H1 (cell line): ENCODE measurements at regions not wholly inside any gene's neighbourhood (a gene's known extent, or its start where the extent isn't known, plus 50 kb on each side); places are given as distances from the start of the nearest gene placed in this dataset.

Experiments
- CTCF ChIA-PET: fragments of 300-600 bp; sonication (Branson Sonifier 250); formaldehyde crosslinking; loops from one replicate; lab custom pipeline; 2021; ENCODE audit not compliant: partially characterized antibody; lab: Charles Lee
- POLR2A ChIA-PET: fragments of 300-600 bp; sonication (Branson Sonifier 250); formaldehyde crosslinking; loops from one replicate; lab custom pipeline; 2021; ENCODE audit warnings: inconsistent platforms; ENCODE audit not compliant: partially characterized antibody; lab: Charles Lee
- DNase-seq, 2 experiments: peaks; one replicate each; pipeline versions ENCODE4 v3.0.0 to v3.0.0-alpha.2; 2010 to 2022; ENCODE audit warnings: low spot score in 2 of 2, low read depth in 1 of 2, mixed read lengths in 1 of 2
- FAIRE-seq: peaks from 2 replicates; lab custom pipeline; 2011; peaks lifted over from hg19 to GRCh38; lab: Jason Lieb, UNC
- H2AFZ ChIP-seq: 2 replicates; pipeline ENCODE4 v1.8.1; 2012; ENCODE audit warnings: low read length, inconsistent platforms
- H2AK5ac ChIP-seq: 2 replicates; pipeline ENCODE4 v1.6.1; 2013; ENCODE audit warnings: low read depth, low read length
- H2BK120ac ChIP-seq: replicated peaks from 2 replicates; pipeline ENCODE3; 2013; ENCODE audit warnings: low read depth, low read length, inconsistent platforms
- H2BK12ac ChIP-seq: 2 replicates; pipeline ENCODE4 v1.6.1; 2013; ENCODE audit warnings: low read depth, low read length
- H2BK15ac ChIP-seq: 2 replicates; pipeline ENCODE4 v1.6.1; 2013; ENCODE audit warnings: low read length
- H2BK20ac ChIP-seq: 2 replicates; pipeline ENCODE4 v1.6.1; 2013; ENCODE audit warnings: low read length
- H2BK5ac ChIP-seq: 2 replicates; pipeline ENCODE4 v1.6.1; 2013; ENCODE audit warnings: low read depth, low read length
- H3K14ac ChIP-seq: 2 replicates; pipeline ENCODE4 v1.6.1; 2013; ENCODE audit warnings: inconsistent platforms; ENCODE audit not compliant: insufficient read length
- H3K18ac ChIP-seq: 2 replicates; pipeline ENCODE4 v1.6.1; 2013; ENCODE audit warnings: low read length; ENCODE audit errors: extremely low read depth
- H3K23ac ChIP-seq: 2 replicates; pipeline ENCODE4 v1.6.1; 2013; ENCODE audit warnings: inconsistent platforms; ENCODE audit not compliant: insufficient read length
- H3K23me2 ChIP-seq: 2 replicates; pipeline ENCODE4 v1.6.1; 2013; ENCODE audit warnings: low read depth, low read length
- H3K27ac ChIP-seq: 2 replicates; pipeline ENCODE4 v1.6.1; 2011; ENCODE audit warnings: low read depth, low read length, inconsistent platforms
- H3K27me3 ChIP-seq, 4 experiments: replicated peaks in 1 of 4; 1 replicate in 1 of 4; 2 replicates in 3 of 4; pipeline versions ENCODE4 v1.6.1 to v1.8.1; 2011 to 2013; ENCODE audit warnings: low read length in 3 of 4, mild to moderate bottlenecking in 3 of 4, inconsistent platforms in 2 of 4, mixed read lengths in 2 of 4, moderate library complexity in 1 of 4; ENCODE audit not compliant: control insufficient read depth in 3 of 4, insufficient read depth in 3 of 4; ENCODE audit errors: extremely low read depth in 1 of 4
- H3K36me3 ChIP-seq, 4 experiments: 2 replicates each; pipeline versions ENCODE4 v1.6.1 to v1.8.1; 2011 to 2013; ENCODE audit warnings: mild to moderate bottlenecking in 4 of 4, low read length in 3 of 4, moderate library complexity in 2 of 4, control low read depth in 1 of 4, inconsistent platforms in 1 of 4; ENCODE audit not compliant: insufficient read depth in 4 of 4, control insufficient read depth in 2 of 4
- H3K4ac ChIP-seq: replicated peaks from 2 replicates; pipeline ENCODE3; 2013; ENCODE audit warnings: low read length, low read depth, mixed read lengths, inconsistent platforms; ENCODE audit not compliant: insufficient read length
- H3K4me1 ChIP-seq, 4 experiments: replicated peaks in 1 of 4; 1 replicate in 1 of 4; 2 replicates in 3 of 4; pipeline versions ENCODE4 v1.6.1 to v1.8.1; 2011 to 2013; ENCODE audit warnings: low read length in 3 of 4, inconsistent platforms in 2 of 4, mixed read lengths in 1 of 4; ENCODE audit not compliant: insufficient read depth in 4 of 4, control insufficient read depth in 3 of 4
- H3K4me2 ChIP-seq, 2 experiments: 2 replicates each; pipeline versions ENCODE4 v1.6.1 to v1.8.1; 2011 to 2013; ENCODE audit warnings: low read depth in 2 of 2, low read length in 2 of 2, control low read depth in 1 of 2, inconsistent platforms in 1 of 2, mild to moderate bottlenecking in 1 of 2; ENCODE audit not compliant: insufficient read depth in 1 of 2
- H3K4me3 ChIP-seq, 4 experiments: fragments of 200-600, 300-600 bp in 1 of 4; sonication (generic), shearing (Covaris generic), sonication (Bioruptor Twin) in 1 of 4; 2 replicates each; pipeline versions ENCODE4 v1.5.1 to v1.8.1; 2011 to 2016; ENCODE audit warnings: low read length in 4 of 4, low read depth in 3 of 4, control low read depth in 2 of 4, inconsistent platforms in 2 of 4, mild to moderate bottlenecking in 2 of 4, mixed read lengths in 1 of 4, moderate library complexity in 1 of 4; ENCODE audit not compliant: insufficient read depth in 2 of 4; ENCODE audit errors: extremely low read depth in 1 of 4
- H3K56ac ChIP-seq: replicated peaks from 2 replicates; pipeline ENCODE3; 2013; ENCODE audit warnings: low read depth, mild to moderate bottlenecking, mixed read lengths, low read length, inconsistent platforms; ENCODE audit not compliant: insufficient read length
- H3K79me1 ChIP-seq: 2 replicates; pipeline ENCODE4 v1.6.1; 2013; ENCODE audit warnings: low read depth, low read length, control low read depth
- H3K79me2 ChIP-seq, 2 experiments: 2 replicates each; pipeline versions ENCODE4 v1.6.1 to v1.8.1; 2012 to 2013; ENCODE audit warnings: low read length in 2 of 2, mild to moderate bottlenecking in 2 of 2, inconsistent platforms in 1 of 2; ENCODE audit not compliant: insufficient read depth in 2 of 2, control insufficient read depth in 1 of 2
- H3K9ac ChIP-seq, 4 experiments: replicated peaks in 1 of 4; 1 replicate in 1 of 4; 2 replicates in 3 of 4; pipeline versions ENCODE4 v1.6.1 to v1.8.1; 2011 to 2013; ENCODE audit warnings: low read depth in 3 of 4, low read length in 3 of 4, control low read depth in 2 of 4, mild to moderate bottlenecking in 2 of 4, moderate library complexity in 2 of 4, inconsistent platforms in 1 of 4; ENCODE audit errors: extremely low read depth in 1 of 4
- H3K9me3 ChIP-seq, 2 experiments: 2 replicates each; pipeline versions ENCODE4 v1.6.1 to v1.8.1; 2012 to 2013; ENCODE audit warnings: mild to moderate bottlenecking in 2 of 2, moderate library complexity in 2 of 2, control low read depth in 1 of 2, inconsistent platforms in 1 of 2, low read depth in 1 of 2, low read length in 1 of 2, mixed read lengths in 1 of 2; ENCODE audit not compliant: insufficient read depth in 2 of 2
- H4K20me1 ChIP-seq, 2 experiments: replicated peaks in 1 of 2; 2 replicates each; pipeline versions ENCODE3 to v1.8.1; 2011 to 2013; ENCODE audit warnings: inconsistent platforms in 2 of 2, low read length in 2 of 2, mild to moderate bottlenecking in 1 of 2; ENCODE audit not compliant: insufficient read depth in 2 of 2, control insufficient read depth in 1 of 2
- H4K5ac ChIP-seq: 2 replicates; pipeline ENCODE4 v1.6.1; 2013; ENCODE audit warnings: low read length, low read depth, mixed read lengths, inconsistent platforms; ENCODE audit not compliant: insufficient read length
- H4K8ac ChIP-seq: 2 replicates; pipeline ENCODE4 v1.8.0; 2013; ENCODE audit warnings: mild to moderate bottlenecking, moderate library complexity, low read length, inconsistent platforms; ENCODE audit not compliant: insufficient read depth; ENCODE audit errors: extremely low read depth
- H4K91ac ChIP-seq: replicated peaks from 2 replicates; pipeline ENCODE3; 2013; ENCODE audit warnings: low read length, mixed read lengths, inconsistent platforms; ENCODE audit not compliant: insufficient read length
- BACH1 ChIP-seq: IDR thresholded peaks from 2 replicates; pipeline ENCODE4 v1.6.1; 2012; ENCODE audit warnings: low read length, improper control_type of control experiment
- BCL11A ChIP-seq, 2 experiments: IDR thresholded peaks; one replicate each; pipeline ENCODE4 v1.6.1; 2011; ENCODE audit warnings: low read depth in 2 of 2, low read length in 2 of 2, mild to moderate bottlenecking in 2 of 2
- CEBPB ChIP-seq: IDR thresholded peaks from 2 replicates; pipeline ENCODE4 v1.6.1; 2012; ENCODE audit warnings: low read depth, low read length
- CHD1 ChIP-seq: IDR thresholded peaks from 2 replicates; pipeline ENCODE4 v1.6.1; 2012; ENCODE audit warnings: low read depth, low read length, improper control_type of control experiment
- CHD2 ChIP-seq: IDR thresholded peaks from 2 replicates; pipeline ENCODE4 v1.6.1; 2012; ENCODE audit warnings: low read length, improper control_type of control experiment
- FOSL1 ChIP-seq: IDR thresholded peaks from 2 replicates; pipeline ENCODE4 v1.6.1; 2011; ENCODE audit warnings: mild to moderate bottlenecking, low read depth, low read length, moderate library complexity; ENCODE audit not compliant: insufficient read depth
- JUND ChIP-seq: IDR thresholded peaks from 2 replicates; pipeline ENCODE4 v1.6.1; 2011; ENCODE audit warnings: mild to moderate bottlenecking, improper control_type of control experiment, low read length
- KDM5A ChIP-seq: fragments of 200-600 bp; IDR thresholded peaks from 2 replicates; pipeline ENCODE4 v1.7.1; 2012; ENCODE audit warnings: mild to moderate bottlenecking, low read length, inconsistent platforms, mixed read lengths
- RBBP5 ChIP-seq: IDR thresholded peaks from 2 replicates; pipeline ENCODE4 v1.7.1; 2012; ENCODE audit warnings: low read depth, mild to moderate bottlenecking, inconsistent platforms, low read length, moderate library complexity, borderline replicate concordance
- RXRA ChIP-seq: IDR thresholded peaks from 2 replicates; pipeline ENCODE4 v1.6.1; 2011; ENCODE audit warnings: low read depth, mild to moderate bottlenecking, low read length, moderate library complexity; ENCODE audit not compliant: insufficient read depth
- SIN3A ChIP-seq, 2 experiments: IDR thresholded peaks in 1 of 2; conservative IDR thresholded peaks in 1 of 2; 2 replicates each; pipeline ENCODE4 v1.6.1; 2011 to 2012; ENCODE audit warnings: low read length in 2 of 2, improper control_type of control experiment in 1 of 2, low read depth in 1 of 2, mild to moderate bottlenecking in 1 of 2
- SP1 ChIP-seq: IDR thresholded peaks from 2 replicates; pipeline ENCODE4 v1.6.1; 2011; ENCODE audit warnings: low read depth, low read length
- USF2 ChIP-seq: IDR thresholded peaks from 2 replicates; pipeline ENCODE4 v1.6.1; 2011; ENCODE audit warnings: low read length, improper control_type of control experiment
- ZNF274 ChIP-seq: IDR thresholded peaks from 2 replicates; pipeline ENCODE4 v1.7.0; 2012; ENCODE audit warnings: low read length, borderline replicate concordance; ENCODE audit errors: extremely low read depth
- WGBS, 2 experiments: shearing (Covaris generic) in 1 of 2; methylation state at CpG; one replicate each; pipeline versions ENCODE4 v1.1.6 to v1.1.7; 2013 to 2015; ENCODE audit warnings: low lambda C conversion rate in 2 of 2, mixed read lengths in 2 of 2, inconsistent platforms in 1 of 2, low coverage in 1 of 2, missing lambda C conversion rate in 1 of 2; ENCODE audit not compliant: insufficient replicate concordance in 2 of 2, insufficient coverage in 1 of 2, insufficient read length in 1 of 2; ENCODE audit errors: extremely low coverage in 1 of 2, missing lambda C conversion rate in 1 of 2; 5-methylcytosine and 5-hydroxymethylcytosine counted together
- TF ChIP-seq, protein P1 (sequence below): IDR thresholded peaks from 2 replicates; pipeline ENCODE4 v1.6.1; 2012; ENCODE audit warnings: inconsistent platforms

DNA sequence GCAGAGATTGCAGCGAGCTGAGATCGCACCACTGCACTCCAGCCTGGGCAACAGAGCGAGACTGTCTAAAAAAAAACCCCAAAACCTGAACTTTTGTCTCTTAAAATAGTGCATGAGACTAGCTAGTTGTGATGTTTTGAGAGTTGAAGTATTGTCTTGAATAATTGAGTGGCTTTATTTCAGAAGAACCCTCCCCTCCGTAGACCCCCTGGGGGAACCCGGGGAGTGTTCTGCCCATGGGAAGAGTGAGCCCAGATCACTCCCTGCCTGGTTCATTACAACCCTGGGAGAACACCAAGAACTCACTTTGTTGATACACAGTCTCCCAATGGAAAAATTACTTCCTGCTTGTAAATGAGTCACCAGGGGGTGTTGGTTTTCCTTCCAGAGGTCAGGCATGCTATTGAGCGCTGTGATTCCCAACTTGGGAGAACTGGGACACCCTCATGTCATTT is 65.3 kb upstream of the SHISA3 start:
- Histone ChIP-seq H3K79me1 (no peaks in the 10 kb centered on the region), H3K27ac (no peak overlapping the region), H4K5ac (no peak overlapping the region), H3K56ac (no peak overlapping the region), H3K18ac (no peak overlapping the region), H2AK5ac (no peak overlapping the region), H4K91ac (no peak overlapping the region), H2BK12ac (no peak overlapping the region), H4K20me1 (no peaks in the 10 kb centered on the region), H3K4me1 (no peaks in the 10 kb centered on the region), H3K79me2 (no peaks in the 10 kb centered on the region), H3K36me3 (no peaks in the 10 kb centered on the region)
- POLR2A ChIA-PET: no interaction called here
- 93% methylated on average over 6 of the region's 6 CpGs; no CpG with 5 or more reads in 1 of the 2 experiments for WGBS, 2 experiments
- FAIRE-seq: no peak
- TF ChIP-seq RBBP5 (no peak), BCL11A (IDR thresholded peaks at IDR 0.05; ENCODE audit: low read depth in 2 of 2, low read length in 2 of 2) (no peak), RXRA (no peak), SIN3A (conservative IDR thresholded peaks at IDR 0.05 in 1 of 2, IDR thresholded peaks at IDR 0.05 in 1 of 2; ENCODE audit: low read depth in 1 of 2, low read length in 2 of 2) (no peak), CHD2 (no peak), JUND (no peak), ZNF274 (no peak), FOSL1 (no peak), CHD1 (no peak), SP1 (no peak), USF2 (no peak), BACH1 (no peak), CEBPB (no peak), KDM5A (no peak)
- TF ChIP-seq, protein P1, sequence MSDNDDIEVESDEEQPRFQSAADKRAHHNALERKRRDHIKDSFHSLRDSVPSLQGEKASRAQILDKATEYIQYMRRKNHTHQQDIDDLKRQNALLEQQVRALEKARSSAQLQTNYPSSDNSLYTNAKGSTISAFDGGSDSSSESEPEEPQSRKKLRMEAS: no peak
- TF ChIP-seq, all 59 proteins: peak for 0
- Histone ChIP-seq H3K23me2 (no peaks in the 10 kb centered on the region), H2BK5ac (no peak overlapping the region), H3K23ac (no peak overlapping the region), H3K4me3 (no peak overlapping the region), H2AFZ (no peak overlapping the region), H2BK15ac (no peak overlapping the region), H3K4me2 (no peak overlapping the region), H3K27me3 (no peaks in the 10 kb centered on the region), H4K8ac (no peak overlapping the region), H3K14ac (no peak overlapping the region), H3K4ac (no peak overlapping the region), H2BK20ac (no peak overlapping the region), H3K9ac (no peak overlapping the region), H2BK120ac (no peak overlapping the region), H3K9me3 (no peaks in the 10 kb centered on the region)
- no peak for DNase-seq
- CTCF ChIA-PET: interaction anchor here (5.0 kb wide), 1 partner anchor 51 kb away, joined by 22 read pairs; no protein-coding TSS in a partner anchor
